ENCODE measurements at regions not wholly inside any gene's neighbourhood (a gene's known extent, or its start where the extent isn't known, plus 50 kb on each side); places are given as distances from the start of the nearest gene placed in this dataset.

DNA sequence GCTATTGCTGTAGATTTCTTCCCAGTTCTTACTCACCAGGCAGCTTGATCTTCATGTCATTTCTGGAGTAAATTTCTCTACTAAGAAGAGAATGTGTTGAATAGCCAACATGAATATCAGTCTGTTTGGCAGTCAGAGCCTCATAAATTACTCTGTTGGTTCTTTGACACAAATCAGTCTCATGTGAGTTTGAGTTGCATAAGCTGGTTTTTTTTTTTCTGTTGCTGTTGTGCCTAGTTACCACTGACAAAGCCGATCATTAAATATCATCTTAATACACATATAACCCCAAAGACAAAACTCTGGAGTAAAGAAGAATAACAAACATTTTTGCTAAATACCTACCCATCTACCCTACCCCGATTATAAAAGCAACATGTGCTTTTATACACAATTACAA lies 240.5 kb upstream of the KCNJ16 start:
- TF ChIP-seq, protein P1, sequence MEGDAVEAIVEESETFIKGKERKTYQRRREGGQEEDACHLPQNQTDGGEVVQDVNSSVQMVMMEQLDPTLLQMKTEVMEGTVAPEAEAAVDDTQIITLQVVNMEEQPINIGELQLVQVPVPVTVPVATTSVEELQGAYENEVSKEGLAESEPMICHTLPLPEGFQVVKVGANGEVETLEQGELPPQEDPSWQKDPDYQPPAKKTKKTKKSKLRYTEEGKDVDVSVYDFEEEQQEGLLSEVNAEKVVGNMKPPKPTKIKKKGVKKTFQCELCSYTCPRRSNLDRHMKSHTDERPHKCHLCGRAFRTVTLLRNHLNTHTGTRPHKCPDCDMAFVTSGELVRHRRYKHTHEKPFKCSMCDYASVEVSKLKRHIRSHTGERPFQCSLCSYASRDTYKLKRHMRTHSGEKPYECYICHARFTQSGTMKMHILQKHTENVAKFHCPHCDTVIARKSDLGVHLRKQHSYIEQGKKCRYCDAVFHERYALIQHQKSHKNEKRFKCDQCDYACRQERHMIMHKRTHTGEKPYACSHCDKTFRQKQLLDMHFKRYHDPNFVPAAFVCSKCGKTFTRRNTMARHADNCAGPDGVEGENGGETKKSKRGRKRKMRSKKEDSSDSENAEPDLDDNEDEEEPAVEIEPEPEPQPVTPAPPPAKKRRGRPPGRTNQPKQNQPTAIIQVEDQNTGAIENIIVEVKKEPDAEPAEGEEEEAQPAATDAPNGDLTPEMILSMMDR (IDR thresholded peaks at IDR 0.05), result no peak
- TF ChIP-seq POLR2AphosphoS5 (IDR thresholded peaks at IDR 0.05), result no peak
- no peak for TF ChIP-seq POLR2A (IDR thresholded peaks at IDR 0.05)

Measured in breast epithelium (tissue), 3 donors.